ENCODE measurements at regions not wholly inside any gene's neighbourhood (a gene's known extent, or its start where the extent isn't known, plus 50 kb on each side); places are given as distances from the start of the nearest gene placed in this dataset.

GRCh38 chr10:131670341-131670740 is 230.5 kb upstream of the PPP2R2D start:
- DNase-seq: no peak
- no peaks in the 10 kb centered on the region for H3K27me3 ChIP-seq (ENCODE audit: control insufficient read depth, insufficient read depth, low read length)
- no peak overlapping the region for H3K4me3 ChIP-seq (ENCODE audit: insufficient read depth, low read depth, low read length)
- no peaks in the 10 kb centered on the region for H3K36me3 ChIP-seq (replicated peaks; ENCODE audit: control insufficient read depth, insufficient read depth, low read length)

- no peak overlapping the region for H3K4me3 ChIP-seq (ENCODE audit: insufficient read depth, low read depth, low read length)
- DNase-seq: no peak
These were observed 227.4 kb upstream of the PPP2R2D start for GRCh38 chr10:131673396-131673795.

GRCh38 chr10:131674130-131674529 is 226.7 kb upstream of the PPP2R2D start:
- DNase-seq: no peak
- H3K4me3 ChIP-seq (ENCODE audit: insufficient read depth, low read depth, low read length): no peak overlapping the region
- H3K27me3 ChIP-seq (ENCODE audit: control insufficient read depth, insufficient read depth, low read length): no peaks in the 10 kb centered on the region
- no peaks in the 10 kb centered on the region for H3K36me3 ChIP-seq (replicated peaks; ENCODE audit: control insufficient read depth, insufficient read depth, low read length)

More at GRCh38 chr10:131673396-131673795, 227.4 kb upstream of the PPP2R2D start:
- no peaks in the 10 kb centered on the region for H3K27me3 ChIP-seq (ENCODE audit: control insufficient read depth, insufficient read depth, low read length)
- H3K36me3 ChIP-seq (replicated peaks; ENCODE audit: control insufficient read depth, insufficient read depth, low read length): no peaks in the 10 kb centered on the region

GRCh38 chr10:131675104-131675503 is 225.7 kb upstream of the PPP2R2D start:
- no peak for DNase-seq
- no peak overlapping the region for H3K4me3 ChIP-seq (ENCODE audit: insufficient read depth, low read depth, low read length)
- H3K36me3 ChIP-seq (replicated peaks; ENCODE audit: control insufficient read depth, insufficient read depth, low read length): no peaks in the 10 kb centered on the region
- H3K27me3 ChIP-seq (ENCODE audit: control insufficient read depth, insufficient read depth, low read length): no peaks in the 10 kb centered on the region

- H3K36me3 ChIP-seq (replicated peaks; ENCODE audit: control insufficient read depth, insufficient read depth, low read length): no peaks in the 10 kb centered on the region
- no peak for DNase-seq
- no peaks in the 10 kb centered on the region for H3K27me3 ChIP-seq (ENCODE audit: control insufficient read depth, insufficient read depth, low read length)
- no peak overlapping the region for H3K4me3 ChIP-seq (ENCODE audit: insufficient read depth, low read depth, low read length)
These were observed 224.6 kb upstream of the PPP2R2D start for GRCh38 chr10:131676046-131676799.

- Histone ChIP-seq H3K36me3 (replicated peaks; ENCODE audit: control insufficient read depth, insufficient read depth, low read length) (no peaks in the 10 kb centered on the region), H3K4me3 (ENCODE audit: insufficient read depth, low read depth, low read length) (no peak overlapping the region), H3K27me3 (ENCODE audit: control insufficient read depth, insufficient read depth, low read length) (no peaks in the 10 kb centered on the region)
- peak; percentile 93 for DNase-seq
These were observed 223.9 kb upstream of the PPP2R2D start for GRCh38 chr10:131676800-131677421.

GRCh38 chr10:131677671-131678070 is 223.1 kb upstream of the PPP2R2D start:
- Histone ChIP-seq H3K36me3 (replicated peaks; ENCODE audit: control insufficient read depth, insufficient read depth, low read length) (no peaks in the 10 kb centered on the region), H3K27me3 (ENCODE audit: control insufficient read depth, insufficient read depth, low read length) (no peaks in the 10 kb centered on the region), H3K4me3 (ENCODE audit: insufficient read depth, low read depth, low read length) (no peak overlapping the region)
- no peak for DNase-seq

GRCh38 chr10:131678171-131678570 is 222.6 kb upstream of the PPP2R2D start:
- no peak for DNase-seq
- H3K4me3 ChIP-seq (ENCODE audit: insufficient read depth, low read depth, low read length): no peak overlapping the region
- no peaks in the 10 kb centered on the region for H3K27me3 ChIP-seq (ENCODE audit: control insufficient read depth, insufficient read depth, low read length)

GRCh38 chr10:131678613-131679012 is 222.2 kb upstream of the PPP2R2D start:
- Histone ChIP-seq H3K27me3 (ENCODE audit: control insufficient read depth, insufficient read depth, low read length) (no peaks in the 10 kb centered on the region), H3K36me3 (replicated peaks; ENCODE audit: control insufficient read depth, insufficient read depth, low read length) (no peaks in the 10 kb centered on the region), H3K4me3 (ENCODE audit: insufficient read depth, low read depth, low read length) (no peak overlapping the region)
- DNase-seq: no peak

More at GRCh38 chr10:131678171-131678570, 222.6 kb upstream of the PPP2R2D start:
- H3K36me3 ChIP-seq (replicated peaks; ENCODE audit: control insufficient read depth, insufficient read depth, low read length): no peaks in the 10 kb centered on the region

GRCh38 chr10:131679926-131680325 is 220.9 kb upstream of the PPP2R2D start:
- H3K36me3 ChIP-seq (replicated peaks; ENCODE audit: control insufficient read depth, insufficient read depth, low read length): no peaks in the 10 kb centered on the region
- no peak for DNase-seq
- no peak overlapping the region for H3K4me3 ChIP-seq (ENCODE audit: insufficient read depth, low read depth, low read length)
- no peaks in the 10 kb centered on the region for H3K27me3 ChIP-seq (ENCODE audit: control insufficient read depth, insufficient read depth, low read length)

GRCh38 chr10:131681122-131681521 is 219.7 kb upstream of the PPP2R2D start:
- H3K4me3 ChIP-seq (ENCODE audit: insufficient read depth, low read depth, low read length): no peak overlapping the region
- H3K36me3 ChIP-seq (replicated peaks; ENCODE audit: control insufficient read depth, insufficient read depth, low read length): no peaks in the 10 kb centered on the region
- no peaks in the 10 kb centered on the region for H3K27me3 ChIP-seq (ENCODE audit: control insufficient read depth, insufficient read depth, low read length)
- no peak for DNase-seq

GRCh38 chr10:131681656-131682055 is 219.2 kb upstream of the PPP2R2D start:
- no peaks in the 10 kb centered on the region for H3K36me3 ChIP-seq (replicated peaks; ENCODE audit: control insufficient read depth, insufficient read depth, low read length)
- H3K27me3 ChIP-seq (ENCODE audit: control insufficient read depth, insufficient read depth, low read length): no peaks in the 10 kb centered on the region
- DNase-seq: no peak
- H3K4me3 ChIP-seq (ENCODE audit: insufficient read depth, low read depth, low read length): no peak overlapping the region

GRCh38 chr10:131682271-131682962 is 218.4 kb upstream of the PPP2R2D start:
- Histone ChIP-seq H3K4me3 (ENCODE audit: insufficient read depth, low read depth, low read length) (no peak overlapping the region), H3K36me3 (replicated peaks; ENCODE audit: control insufficient read depth, insufficient read depth, low read length) (no peaks in the 10 kb centered on the region), H3K27me3 (ENCODE audit: control insufficient read depth, insufficient read depth, low read length) (no peaks in the 10 kb centered on the region)
- no peak for DNase-seq

- no peak for DNase-seq
- H3K36me3 ChIP-seq (replicated peaks; ENCODE audit: control insufficient read depth, insufficient read depth, low read length): no peaks in the 10 kb centered on the region
- H3K4me3 ChIP-seq (ENCODE audit: insufficient read depth, low read depth, low read length): no peak overlapping the region
- H3K27me3 ChIP-seq (ENCODE audit: control insufficient read depth, insufficient read depth, low read length): no peaks in the 10 kb centered on the region
These were observed 217.4 kb upstream of the PPP2R2D start for GRCh38 chr10:131683281-131683861.

- DNase-seq: no peak
- Histone ChIP-seq H3K4me3 (ENCODE audit: insufficient read depth, low read depth, low read length) (no peak overlapping the region), H3K27me3 (ENCODE audit: control insufficient read depth, insufficient read depth, low read length) (no peaks in the 10 kb centered on the region), H3K36me3 (replicated peaks; ENCODE audit: control insufficient read depth, insufficient read depth, low read length) (no peaks in the 10 kb centered on the region)
These were observed 216.9 kb upstream of the PPP2R2D start for GRCh38 chr10:131683941-131684340.
